ENCODE measurements at regions not wholly inside any gene's neighbourhood (a gene's known extent, or its start where the extent isn't known, plus 50 kb on each side); places are given as distances from the start of the nearest gene placed in this dataset.

DNA sequence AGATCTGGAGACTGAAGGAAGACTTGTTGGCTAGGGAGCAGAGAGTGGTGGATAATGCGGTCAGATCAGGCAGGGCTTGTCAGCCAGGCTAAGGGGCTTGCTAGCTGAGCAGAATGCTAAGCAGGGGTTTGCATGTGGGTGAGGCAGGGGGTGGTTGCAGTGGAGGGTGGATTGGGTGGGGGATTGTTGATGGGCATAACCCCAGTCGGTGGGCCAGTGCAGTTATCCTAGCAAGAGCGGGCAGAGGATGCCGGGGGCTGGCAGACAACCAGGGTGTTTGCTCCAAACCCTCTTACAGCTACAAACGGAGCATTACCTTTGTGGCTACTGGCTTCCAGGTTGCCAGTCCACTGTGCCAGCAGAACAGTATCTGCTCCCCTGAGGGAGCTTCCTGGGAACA is 131.5 kb upstream of the LGALSL start:
- Histone ChIP-seq H3K4me3 (no peak overlapping the region), H3K4me1 (no peaks in the 10 kb centered on the region), H3K27me3 (no peaks in the 10 kb centered on the region), H3K27ac (no peak overlapping the region), H3K36me3 (no peaks in the 10 kb centered on the region), H3K9me3 (no peaks in the 10 kb centered on the region)
- no peak for DNase-seq (ENCODE audit: low spot score in 2 of 2)
- TF ChIP-seq, protein P1, sequence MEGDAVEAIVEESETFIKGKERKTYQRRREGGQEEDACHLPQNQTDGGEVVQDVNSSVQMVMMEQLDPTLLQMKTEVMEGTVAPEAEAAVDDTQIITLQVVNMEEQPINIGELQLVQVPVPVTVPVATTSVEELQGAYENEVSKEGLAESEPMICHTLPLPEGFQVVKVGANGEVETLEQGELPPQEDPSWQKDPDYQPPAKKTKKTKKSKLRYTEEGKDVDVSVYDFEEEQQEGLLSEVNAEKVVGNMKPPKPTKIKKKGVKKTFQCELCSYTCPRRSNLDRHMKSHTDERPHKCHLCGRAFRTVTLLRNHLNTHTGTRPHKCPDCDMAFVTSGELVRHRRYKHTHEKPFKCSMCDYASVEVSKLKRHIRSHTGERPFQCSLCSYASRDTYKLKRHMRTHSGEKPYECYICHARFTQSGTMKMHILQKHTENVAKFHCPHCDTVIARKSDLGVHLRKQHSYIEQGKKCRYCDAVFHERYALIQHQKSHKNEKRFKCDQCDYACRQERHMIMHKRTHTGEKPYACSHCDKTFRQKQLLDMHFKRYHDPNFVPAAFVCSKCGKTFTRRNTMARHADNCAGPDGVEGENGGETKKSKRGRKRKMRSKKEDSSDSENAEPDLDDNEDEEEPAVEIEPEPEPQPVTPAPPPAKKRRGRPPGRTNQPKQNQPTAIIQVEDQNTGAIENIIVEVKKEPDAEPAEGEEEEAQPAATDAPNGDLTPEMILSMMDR (IDR thresholded peaks at IDR 0.05), result no peak
- TF ChIP-seq POLR2A (IDR thresholded peaks at IDR 0.05) (no peak), POLR2AphosphoS5 (IDR thresholded peaks at IDR 0.05) (no peak)
- intact Hi-C loops (cut with DNase I; ENCODE audit: low total_unique reads), result loop anchor here (10.0 kb wide), 1 partner anchor 278 kb away; no protein-coding TSS in a partner anchor

DNA sequence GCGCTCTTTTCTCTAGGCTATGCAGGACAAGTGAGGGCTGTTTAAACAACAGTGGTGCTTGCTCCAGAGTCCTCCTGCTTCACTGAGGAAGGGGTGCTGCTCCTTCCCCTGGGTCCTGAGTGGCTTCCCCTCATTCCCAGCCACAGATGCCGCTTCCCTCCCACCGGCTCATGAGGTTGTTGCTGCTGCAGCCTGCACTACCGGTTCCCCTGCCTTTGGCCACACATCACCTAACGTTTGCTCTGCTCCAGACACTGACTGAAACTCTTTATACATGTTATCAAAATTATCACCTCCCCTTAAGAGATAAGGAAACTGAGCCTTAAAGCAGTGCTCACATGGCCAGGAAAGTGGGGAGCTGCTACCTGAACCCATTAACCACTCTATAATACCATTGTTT is 130.8 kb upstream of the LGALSL start:
- TF ChIP-seq POLR2A (IDR thresholded peaks at IDR 0.05) (no peak), POLR2AphosphoS5 (IDR thresholded peaks at IDR 0.05) (no peak)
- TF ChIP-seq, protein P1 (IDR thresholded peaks at IDR 0.05), result no peak
- Histone ChIP-seq H3K9me3 (no peaks in the 10 kb centered on the region), H3K27ac (no peak overlapping the region), H3K36me3 (no peaks in the 10 kb centered on the region), H3K4me3 (no peak overlapping the region), H3K27me3 (no peaks in the 10 kb centered on the region), H3K4me1 (no peaks in the 10 kb centered on the region)
- intact Hi-C loops (cut with DNase I; ENCODE audit: low total_unique reads), result loop anchor here (10.0 kb wide), 1 partner anchor 278 kb away; no protein-coding TSS in a partner anchor
- no peak for DNase-seq (ENCODE audit: low spot score in 2 of 2)

DNA sequence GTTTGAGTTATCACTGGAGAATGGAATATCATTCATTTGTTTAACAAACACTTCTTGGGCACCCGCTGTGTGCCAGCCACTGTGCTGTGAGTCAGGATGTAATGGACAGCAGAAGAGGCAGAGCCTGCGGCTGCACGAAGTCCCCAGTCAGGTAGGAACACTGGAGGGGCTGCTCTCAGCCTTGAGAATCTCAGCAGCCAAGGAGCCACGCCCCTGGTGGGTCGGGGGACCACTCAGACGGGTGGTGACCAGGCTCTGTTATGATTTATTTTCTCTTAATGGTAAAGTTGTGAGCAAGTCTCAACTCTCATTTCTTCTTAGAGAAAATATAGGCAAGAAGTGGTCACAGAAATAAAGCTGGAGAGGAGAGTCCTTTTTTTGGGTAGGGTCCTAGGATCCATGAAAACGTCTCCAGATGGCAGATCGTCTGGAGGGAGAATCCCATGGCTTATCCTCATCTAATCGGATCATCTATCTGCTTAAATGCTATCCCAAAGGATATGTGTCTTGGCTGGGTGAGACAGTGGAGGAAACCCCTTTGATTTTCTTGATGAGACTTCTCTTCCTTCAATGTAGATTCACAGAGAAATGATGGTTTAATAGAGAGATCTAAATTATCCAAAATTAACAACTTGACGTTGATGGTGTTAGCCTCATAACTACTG is 129.1 kb upstream of the LGALSL start:
- Histone ChIP-seq H3K27ac (no peak overlapping the region), H3K9me3 (no peaks in the 10 kb centered on the region), H3K4me3 (no peak overlapping the region), H3K36me3 (no peaks in the 10 kb centered on the region), H3K27me3 (no peaks in the 10 kb centered on the region), H3K4me1 (no peaks in the 10 kb centered on the region)
- no peak for TF ChIP-seq POLR2A (IDR thresholded peaks at IDR 0.05)
- no peak for TF ChIP-seq POLR2AphosphoS5 (IDR thresholded peaks at IDR 0.05)
- TF ChIP-seq, protein P1 (IDR thresholded peaks at IDR 0.05), result no peak
- intact Hi-C loops (cut with DNase I; ENCODE audit: low total_unique reads), result loop anchor here (10.0 kb wide), 1 partner anchor 280 kb away; no protein-coding TSS in a partner anchor
- DNase-seq (ENCODE audit: low spot score in 2 of 2), result no peak

DNA sequence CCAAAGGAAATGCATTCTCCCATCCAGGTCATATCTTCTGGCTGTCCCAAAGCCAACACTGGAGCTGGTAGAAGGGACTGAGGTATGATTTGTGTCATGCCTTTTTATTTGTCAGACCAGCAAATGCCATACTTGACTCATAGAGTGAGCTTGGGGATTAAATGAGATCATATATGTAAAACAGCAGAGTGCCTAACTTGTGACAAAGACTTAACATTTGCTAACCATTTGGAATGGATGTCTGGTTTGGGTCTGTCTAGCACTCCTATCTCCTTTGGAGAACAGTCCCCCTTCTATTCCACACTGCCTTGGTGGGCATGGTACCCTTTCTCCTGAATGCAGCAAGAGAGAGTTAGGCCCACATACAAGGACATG is 128.5 kb upstream of the LGALSL start:
- Histone ChIP-seq H3K4me1 (peaks cover 3 to 4% of the 10 kb centered on the region in 2 donors), H3K27me3 (no peaks in the 10 kb centered on the region), H3K9me3 (no peaks in the 10 kb centered on the region), H3K36me3 (no peaks in the 10 kb centered on the region), H3K27ac (no peak overlapping the region), H3K4me3 (no peak overlapping the region)
- DNase-seq (ENCODE audit: low spot score in 2 of 2), result no peak
- intact Hi-C loops (cut with DNase I; ENCODE audit: low total_unique reads), result loop anchor here (10.0 kb wide), 1 partner anchor 281 kb away; no protein-coding TSS in a partner anchor
- TF ChIP-seq, protein P1 (IDR thresholded peaks at IDR 0.05), result no peak
- TF ChIP-seq POLR2AphosphoS5 (IDR thresholded peaks at IDR 0.05), result no peak
- TF ChIP-seq POLR2A (IDR thresholded peaks at IDR 0.05), result no peak

DNA sequence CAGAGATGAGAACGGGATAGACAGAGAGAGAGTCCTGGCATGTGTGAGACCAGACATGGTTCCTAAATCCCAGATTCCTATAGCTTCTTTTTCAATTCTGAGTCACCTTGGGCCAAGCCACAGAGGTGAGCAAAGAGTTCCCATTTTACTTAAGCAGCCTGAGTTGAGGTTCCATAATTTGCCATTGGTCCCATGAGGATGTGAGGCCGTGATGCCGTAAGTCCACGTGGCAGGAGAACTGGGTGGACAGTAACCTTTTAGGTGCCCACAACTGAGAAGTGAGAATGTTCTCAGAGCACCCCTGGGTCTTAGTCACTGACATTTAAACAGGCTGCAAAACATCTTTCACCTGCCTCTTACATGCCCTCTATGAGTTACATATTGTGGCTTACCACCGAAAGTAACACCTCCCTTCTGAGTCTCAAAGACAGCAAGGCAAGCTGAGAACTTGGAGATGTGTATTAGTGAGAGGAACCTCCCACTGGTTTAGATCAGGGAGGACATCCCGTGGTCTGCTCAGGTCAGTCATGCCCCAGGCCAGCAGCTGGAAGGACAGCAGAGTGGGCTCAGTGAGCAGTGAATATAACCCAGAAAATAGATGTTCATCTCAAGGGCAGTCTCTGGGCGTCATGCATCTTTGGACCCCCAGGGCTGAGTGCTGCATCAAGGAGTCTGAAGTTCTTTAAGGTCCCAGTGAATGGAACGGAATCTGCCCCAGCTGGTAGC is 127.9 kb upstream of the LGALSL start:
- Histone ChIP-seq H3K9me3 (no peaks in the 10 kb centered on the region), H3K4me1 (peaks cover 5 to 8% of the 10 kb centered on the region in 2 donors), H3K27me3 (no peaks in the 10 kb centered on the region), H3K27ac (no peak overlapping the region), H3K36me3 (no peaks in the 10 kb centered on the region), H3K4me3 (no peak overlapping the region)
- intact Hi-C loops (cut with DNase I; ENCODE audit: low total_unique reads), result loop anchor here (10.0 kb wide), 1 partner anchor 281 kb away; no protein-coding TSS in a partner anchor
- TF ChIP-seq, protein P1 (IDR thresholded peaks at IDR 0.05), result no peak
- TF ChIP-seq POLR2AphosphoS5 (IDR thresholded peaks at IDR 0.05) (no peak), POLR2A (IDR thresholded peaks at IDR 0.05) (no peak)
- no peak for DNase-seq (ENCODE audit: low spot score in 2 of 2)

All from breast epithelium (tissue), 4 donors.